Stimulated activated CD4-positive, alpha-beta T cell treated with anti-CD3 and anti-CD28 coated beads, Interleukin-4, amount 100 ng/mL, for 24 hours (primary cell): ENCODE measurements at regions not wholly inside any gene's neighbourhood (a gene's known extent, or its start where the extent isn't known, plus 50 kb on each side); places are given as distances from the start of the nearest gene placed in this dataset.

Experiments used
- DNase-seq: peaks from one replicate; pipeline ENCODE4 v3.0.0-alpha.2; 2020

- no peak for DNase-seq
Measured at GRCh38 chr2:128773641-128774319, 455.1 kb upstream of the HS6ST1 start.

DNA sequence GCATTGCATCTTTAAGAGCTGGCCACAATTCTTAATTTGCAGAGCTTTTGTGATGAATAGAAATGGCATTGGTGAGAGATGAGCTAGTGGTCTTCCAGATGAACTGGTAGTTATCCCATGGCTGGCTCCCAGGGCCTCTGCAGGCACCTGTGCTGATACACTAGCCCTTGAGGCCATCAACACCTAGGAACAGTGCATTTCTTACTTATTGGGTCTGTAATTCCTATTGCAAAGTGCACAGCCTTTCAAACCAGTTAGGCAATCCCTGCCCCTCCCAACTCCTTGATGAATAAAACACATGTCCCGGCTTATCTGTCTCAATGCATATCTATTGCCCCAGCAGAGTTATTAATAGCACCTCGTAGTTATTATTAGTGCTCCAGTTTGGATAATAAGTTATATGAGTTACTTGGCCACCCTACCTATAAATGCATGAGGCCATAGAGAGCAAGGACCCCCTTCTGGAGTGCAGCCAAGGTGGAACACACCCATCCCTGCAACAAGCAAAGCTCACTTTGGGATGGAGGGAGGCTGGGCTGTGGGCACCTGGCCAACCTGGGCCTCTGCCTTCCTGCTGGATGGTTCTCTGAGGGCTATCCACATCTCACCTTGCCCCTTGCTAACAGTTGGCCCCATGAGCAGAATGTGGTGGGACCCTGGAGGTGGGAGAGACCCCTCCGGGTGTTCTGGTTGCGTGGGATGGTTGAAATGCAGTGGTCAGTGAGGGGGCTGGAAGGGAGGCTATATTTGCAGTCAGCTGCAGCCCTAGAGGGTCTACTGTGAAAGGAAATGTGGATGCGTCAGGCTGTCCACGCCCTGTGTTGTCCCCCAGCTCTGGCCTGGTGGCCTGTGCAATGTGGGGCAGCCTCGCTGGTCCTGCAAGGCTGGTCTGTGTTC is 455.9 kb upstream of the HS6ST1 start:
- no peak for DNase-seq

DNA sequence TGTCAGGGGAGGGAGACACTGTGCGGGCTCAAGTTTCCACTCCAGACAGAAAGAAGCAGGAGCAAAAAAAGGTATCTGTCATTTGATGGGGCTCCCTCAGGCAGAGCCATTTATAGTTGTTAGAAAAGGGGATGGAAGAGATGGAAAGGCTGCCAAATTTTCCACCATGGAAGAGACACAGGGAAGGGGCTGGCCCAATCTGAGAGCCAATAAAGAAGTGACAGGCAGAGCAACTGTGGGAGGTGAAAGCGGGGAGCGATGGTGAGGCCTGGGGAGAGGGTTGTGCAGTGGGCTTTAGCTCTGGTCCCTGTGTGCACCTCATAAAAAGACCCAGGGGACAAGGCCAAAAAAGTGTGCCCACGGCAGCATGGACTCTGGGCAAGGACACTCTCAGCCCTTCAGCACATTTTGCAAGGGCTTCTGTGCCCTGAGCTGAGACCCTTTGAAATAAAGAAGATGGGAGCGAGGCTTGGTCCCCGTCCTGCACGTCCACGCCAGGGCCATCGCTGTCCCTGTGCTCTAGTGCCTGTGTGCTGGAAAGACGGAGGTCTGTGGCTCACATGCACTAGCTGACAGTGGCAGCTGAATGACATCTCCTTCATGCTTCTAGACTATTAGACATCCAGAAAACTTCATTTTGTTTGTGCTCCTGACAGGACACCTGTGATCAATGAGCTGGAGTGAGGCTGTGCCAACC is 456.7 kb upstream of the HS6ST1 start:
- DNase-seq = no peak

DNA sequence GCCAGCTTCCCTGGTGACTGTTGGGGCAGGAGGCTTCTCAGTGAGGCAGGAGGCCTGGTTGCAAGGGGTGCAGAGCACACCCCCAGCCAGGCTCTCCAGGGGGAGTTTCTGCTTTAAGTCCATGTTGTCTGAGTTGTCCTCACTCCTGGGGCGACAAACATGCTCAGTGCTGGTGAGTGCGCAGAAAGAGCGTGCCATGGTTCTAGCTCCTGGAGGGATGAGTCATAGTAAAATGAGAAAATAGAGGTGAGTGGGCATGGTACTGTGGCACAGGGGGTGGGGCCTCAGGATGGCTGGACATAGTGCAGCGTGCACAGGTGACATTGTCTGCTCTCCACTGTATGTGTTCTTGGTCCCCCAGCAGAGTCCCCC is 457.2 kb upstream of the HS6ST1 start:
- no peak for DNase-seq

- no peak for DNase-seq
Measured at GRCh38 chr2:128776461-128777195, 458.0 kb upstream of the HS6ST1 start.

- DNase-seq = no peak
Measured at GRCh38 chr2:128777196-128778035, 458.7 kb upstream of the HS6ST1 start.

GRCh38 chr2:128778843-128779242 is 460.2 kb upstream of the HS6ST1 start:
- no peak for DNase-seq

DNA sequence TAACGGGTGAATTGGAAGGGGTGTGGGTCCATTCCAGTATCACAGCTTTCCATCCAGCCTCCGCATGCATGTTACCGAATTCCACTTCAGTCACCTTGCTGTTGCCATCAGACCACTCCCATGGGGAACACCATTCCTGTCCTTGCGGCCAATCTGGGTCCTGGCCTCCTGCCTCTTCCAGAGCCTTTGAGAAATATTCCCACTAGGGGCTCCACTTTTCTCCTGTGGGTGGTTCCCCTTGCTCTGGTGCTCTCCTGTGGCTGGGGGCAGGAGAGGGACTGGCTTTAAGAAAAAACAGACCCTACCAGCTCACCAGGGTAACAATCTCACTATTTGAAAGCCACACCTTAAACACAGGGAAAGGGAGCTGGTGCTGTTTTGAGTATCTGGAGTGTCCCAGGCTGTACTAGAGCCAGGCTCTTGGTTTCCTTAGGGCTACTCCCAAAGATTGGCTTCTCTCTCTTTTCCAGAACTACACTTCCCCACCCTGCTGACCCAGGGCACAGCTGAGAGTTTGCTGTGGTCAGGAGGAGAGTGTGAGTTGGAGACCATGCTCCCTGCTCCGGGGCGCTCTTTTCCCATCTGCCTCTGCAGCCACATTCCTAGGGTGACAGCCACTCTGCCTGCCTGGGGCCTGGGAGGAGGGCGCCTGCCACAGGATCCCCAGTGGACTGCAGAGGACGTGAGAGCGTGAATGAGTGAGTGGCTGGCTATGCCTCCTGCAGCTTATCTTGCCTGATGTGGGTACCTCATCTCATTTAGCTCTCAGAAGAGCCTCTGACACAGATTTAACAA is 460.8 kb upstream of the HS6ST1 start:
- DNase-seq = no peak

- DNase-seq = no peak
Measured at GRCh38 chr2:128780434-128781080, 461.9 kb upstream of the HS6ST1 start.

DNA sequence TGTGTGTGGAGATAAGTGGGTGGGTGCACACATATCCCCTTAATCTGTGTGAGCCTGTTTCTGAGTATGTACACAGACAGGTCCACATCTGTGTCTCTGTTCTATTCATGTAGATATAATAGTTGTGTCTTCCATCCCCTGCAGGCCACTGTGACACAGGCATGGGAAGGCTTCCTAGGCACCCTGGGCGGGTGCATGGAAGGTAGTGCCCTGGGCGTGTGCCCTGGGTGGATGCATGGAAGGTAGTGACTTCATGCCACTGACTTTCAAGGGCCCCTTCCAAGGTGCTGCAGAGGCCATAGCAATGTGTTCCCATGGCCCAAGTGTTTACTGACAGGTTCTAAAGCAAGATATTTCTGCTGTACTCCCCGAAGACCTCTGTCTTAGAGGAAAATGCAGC is 462.5 kb upstream of the HS6ST1 start:
- no peak for DNase-seq

GRCh38 chr2:128781585-128782385 is 463.1 kb upstream of the HS6ST1 start:
- no peak for DNase-seq

GRCh38 chr2:128782411-128783192 is 463.9 kb upstream of the HS6ST1 start:
- DNase-seq = no peak

- DNase-seq = no peak
Measured at GRCh38 chr2:128783193-128783671, 464.6 kb upstream of the HS6ST1 start.

DNA sequence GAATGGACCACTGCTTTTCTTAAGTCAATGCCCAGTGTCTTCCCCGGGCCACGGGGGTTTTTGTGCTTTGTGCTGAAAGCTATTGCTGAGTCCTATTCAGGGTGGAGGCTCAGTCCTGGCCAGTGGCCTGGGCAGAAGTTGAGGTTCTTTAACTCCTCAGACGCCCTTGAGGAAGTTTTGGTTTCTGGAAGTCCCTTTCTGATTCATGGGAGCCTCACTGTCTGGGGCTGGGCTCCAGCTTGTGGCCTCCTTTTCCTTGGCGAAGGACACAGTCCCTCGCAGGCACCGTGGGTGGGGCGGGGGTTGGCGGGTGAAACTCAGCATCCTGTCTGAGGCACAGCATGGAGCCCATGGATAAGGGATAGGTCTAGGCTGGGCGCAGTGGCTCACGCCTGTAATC is 465.2 kb upstream of the HS6ST1 start:
- DNase-seq = no peak

DNA sequence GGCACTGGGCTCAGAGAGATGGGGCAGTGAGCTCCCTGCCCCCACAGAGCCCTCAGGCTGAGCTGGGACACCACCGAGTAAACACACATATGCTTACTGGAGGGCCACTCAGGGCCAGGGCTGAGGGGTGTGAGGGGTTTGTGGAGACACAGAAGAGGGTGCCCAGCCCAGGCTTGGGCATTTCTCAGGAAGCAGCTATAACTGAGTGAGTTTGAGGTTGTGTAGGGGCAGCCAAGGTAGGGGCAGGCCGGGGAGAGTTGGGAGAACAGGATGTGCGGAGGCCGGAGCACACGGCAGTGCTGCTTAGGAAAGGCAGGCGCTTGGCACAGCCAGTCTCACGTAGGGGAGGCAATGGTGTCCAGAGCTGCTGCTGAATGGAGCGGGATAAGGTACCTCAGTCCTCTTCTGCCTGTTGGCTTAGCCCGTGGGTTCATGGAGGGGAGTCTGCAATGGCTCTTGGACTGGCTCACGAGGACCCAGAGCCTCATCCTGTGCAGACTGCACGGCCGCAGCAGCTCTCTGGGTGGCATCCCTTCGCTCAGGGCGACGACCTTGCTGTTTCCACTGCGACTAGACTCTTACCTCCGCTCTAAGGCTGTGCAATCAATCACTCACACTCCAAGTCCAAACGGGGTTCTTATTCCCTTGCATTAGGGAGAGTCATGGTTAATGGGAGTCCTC is 466.1 kb upstream of the HS6ST1 start:
- no peak for DNase-seq

DNA sequence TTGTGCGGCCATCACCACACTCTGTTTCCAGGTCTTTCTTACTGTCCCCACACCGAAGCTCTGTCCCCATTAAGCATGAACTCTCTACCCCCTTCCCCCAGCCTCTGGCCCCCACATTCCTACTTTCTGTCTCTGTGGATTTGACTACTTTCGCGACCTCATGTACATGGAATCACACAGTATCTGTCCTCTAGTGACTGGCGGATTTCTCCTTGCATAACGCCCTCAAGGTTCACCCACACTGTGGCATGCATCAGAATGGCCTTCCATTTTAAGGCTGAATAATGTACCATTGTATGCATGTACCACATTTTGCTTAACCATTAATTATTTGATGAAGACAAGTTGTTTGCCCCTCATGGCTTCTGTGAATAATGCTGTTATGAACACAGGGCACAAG is 467.6 kb upstream of the HS6ST1 start:
- DNase-seq = no peak

- DNase-seq = no peak
Measured at GRCh38 chr2:128786741-128787478, 468.2 kb upstream of the HS6ST1 start.
